ENCODE measurements at regions not wholly inside any gene's neighbourhood (a gene's known extent, or its start where the extent isn't known, plus 50 kb on each side); places are given as distances from the start of the nearest gene placed in this dataset.

- TF ChIP-seq CTCF (IDR thresholded peaks at IDR 0.05) (no peak), POLR2A (IDR thresholded peaks at IDR 0.05) (no peak), POLR2AphosphoS5 (IDR thresholded peaks at IDR 0.05; ENCODE audit: insufficient read depth in 1 of 2, low read depth in 1 of 2) (no peak)
- intact Hi-C loops (cut with DNase I) = no loop called here
- Histone ChIP-seq H3K27ac (no peak overlapping the region), H3K36me3 (no peaks in the 10 kb centered on the region), H3K27me3 (no peaks in the 10 kb centered on the region), H3K4me3 (no peak overlapping the region), H3K4me1 (no peaks in the 10 kb centered on the region), H3K9me3 (no peaks in the 10 kb centered on the region)
- no peak for DNase-seq (ENCODE audit: extremely low spot score in 2 of 2)
These were observed 257.1 kb downstream of the PHLDA1 start for GRCh38 chr12:75774261-75775052.

GRCh38 chr12:75773377-75773776 lies 258.2 kb downstream of the PHLDA1 start:
- no peak for TF ChIP-seq CTCF (IDR thresholded peaks at IDR 0.05)
- no peak for TF ChIP-seq POLR2AphosphoS5 (IDR thresholded peaks at IDR 0.05; ENCODE audit: insufficient read depth in 1 of 2, low read depth in 1 of 2)
- no peak for TF ChIP-seq POLR2A (IDR thresholded peaks at IDR 0.05)
- H3K27ac ChIP-seq = no peak overlapping the region
- H3K4me1 ChIP-seq = no peaks in the 10 kb centered on the region
- no peaks in the 10 kb centered on the region for H3K36me3 ChIP-seq
- no peaks in the 10 kb centered on the region for H3K27me3 ChIP-seq
- no peaks in the 10 kb centered on the region for H3K9me3 ChIP-seq
- DNase-seq (ENCODE audit: extremely low spot score in 2 of 2) = no peak
- intact Hi-C loops (cut with DNase I) = no loop called here
- no peak overlapping the region for H3K4me3 ChIP-seq

- no peaks in the 10 kb centered on the region for H3K36me3 ChIP-seq
- no peaks in the 10 kb centered on the region for H3K9me3 ChIP-seq
- intact Hi-C loops (cut with DNase I) = no loop called here
- no peaks in the 10 kb centered on the region for H3K27me3 ChIP-seq
- no peak for DNase-seq (ENCODE audit: extremely low spot score in 2 of 2)
- H3K4me3 ChIP-seq = no peak overlapping the region
- H3K27ac ChIP-seq = no peak overlapping the region
- H3K4me1 ChIP-seq = no peaks in the 10 kb centered on the region
- TF ChIP-seq POLR2AphosphoS5 (IDR thresholded peaks at IDR 0.05; ENCODE audit: insufficient read depth in 1 of 2, low read depth in 1 of 2) = no peak
- no peak for TF ChIP-seq CTCF (IDR thresholded peaks at IDR 0.05)
- TF ChIP-seq POLR2A (IDR thresholded peaks at IDR 0.05) = no peak
These were observed 259.6 kb upstream of the KRR1 start for GRCh38 chr12:75771023-75771422.

- no peak overlapping the region for H3K4me3 ChIP-seq
- no peak overlapping the region for H3K27ac ChIP-seq
- no peaks in the 10 kb centered on the region for H3K9me3 ChIP-seq
- no peaks in the 10 kb centered on the region for H3K4me1 ChIP-seq
- DNase-seq (ENCODE audit: extremely low spot score in 2 of 2) = no peak
- H3K36me3 ChIP-seq = no peaks in the 10 kb centered on the region
- intact Hi-C loops (cut with DNase I) = no loop called here
- TF ChIP-seq CTCF (IDR thresholded peaks at IDR 0.05) (no peak), POLR2A (IDR thresholded peaks at IDR 0.05) (no peak), POLR2AphosphoS5 (IDR thresholded peaks at IDR 0.05; ENCODE audit: insufficient read depth in 1 of 2, low read depth in 1 of 2) (no peak)
- no peaks in the 10 kb centered on the region for H3K27me3 ChIP-seq
These were observed 256.5 kb upstream of the KRR1 start for GRCh38 chr12:75767957-75768356.

Measured in vagina (tissue), 2 donors.